ENCODE measurements at regions not wholly inside any gene's neighbourhood (a gene's known extent, or its start where the extent isn't known, plus 50 kb on each side); places are given as distances from the start of the nearest gene placed in this dataset.

DNA sequence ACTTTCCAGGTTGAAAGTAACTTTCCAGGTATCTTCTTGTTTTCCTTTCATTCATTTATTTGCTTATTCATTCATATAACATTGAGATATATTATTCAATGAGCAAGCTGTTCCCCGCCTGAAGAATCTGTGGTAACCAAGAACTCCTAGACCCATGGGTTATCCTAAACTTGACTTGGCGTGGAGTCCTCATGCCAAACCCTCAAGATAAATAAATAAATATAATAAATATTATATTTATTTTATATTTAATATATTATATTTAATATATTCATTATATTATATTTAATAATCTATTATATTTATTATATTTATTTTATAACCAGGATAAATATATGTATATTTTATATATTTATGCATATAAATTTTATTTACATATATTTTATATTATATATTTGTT is 674.8 kb downstream of the SUCLG1 start:
- TF ChIP-seq EZH2 (IDR thresholded peaks at IDR 0.05): no peak
- no peak for TF ChIP-seq FOXP2 (optimal IDR thresholded peaks at IDR 0.05; ENCODE audit: control extremely low read depth, extremely low read length, insufficient read depth)

Data from SK-N-MC (cell line).